Left renal cortex interstitium (tissue), 4 donors: ENCODE measurements at regions not wholly inside any gene's neighbourhood (a gene's known extent, or its start where the extent isn't known, plus 50 kb on each side); places are given as distances from the start of the nearest gene placed in this dataset.

Experiments used
- DNase-seq, 4 donors: peaks; one replicate each; pipeline ENCODE4 v3.0.0-alpha.2; 2013; ENCODE audit warnings: low read depth in 4 of 4, low spot score in 2 of 4, missing footprints in 1 of 4

DNA sequence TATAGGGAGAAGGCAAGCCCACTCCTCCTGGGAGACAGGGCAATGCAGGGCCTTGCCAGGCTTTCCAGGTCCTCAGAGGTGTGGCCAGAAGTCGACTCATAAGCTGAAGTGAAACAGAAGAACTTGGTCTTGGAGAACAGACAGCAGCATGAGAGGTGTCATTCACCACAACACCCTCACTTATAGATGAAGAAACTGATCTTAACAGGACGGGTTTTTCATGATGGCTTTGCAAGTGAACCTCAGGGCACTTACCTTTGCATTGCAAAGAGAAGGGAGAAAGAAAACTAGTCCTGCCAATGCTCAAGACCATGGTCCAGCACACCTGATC is 198.8 kb downstream of the CYRIA start:
- no peak for DNase-seq

DNA sequence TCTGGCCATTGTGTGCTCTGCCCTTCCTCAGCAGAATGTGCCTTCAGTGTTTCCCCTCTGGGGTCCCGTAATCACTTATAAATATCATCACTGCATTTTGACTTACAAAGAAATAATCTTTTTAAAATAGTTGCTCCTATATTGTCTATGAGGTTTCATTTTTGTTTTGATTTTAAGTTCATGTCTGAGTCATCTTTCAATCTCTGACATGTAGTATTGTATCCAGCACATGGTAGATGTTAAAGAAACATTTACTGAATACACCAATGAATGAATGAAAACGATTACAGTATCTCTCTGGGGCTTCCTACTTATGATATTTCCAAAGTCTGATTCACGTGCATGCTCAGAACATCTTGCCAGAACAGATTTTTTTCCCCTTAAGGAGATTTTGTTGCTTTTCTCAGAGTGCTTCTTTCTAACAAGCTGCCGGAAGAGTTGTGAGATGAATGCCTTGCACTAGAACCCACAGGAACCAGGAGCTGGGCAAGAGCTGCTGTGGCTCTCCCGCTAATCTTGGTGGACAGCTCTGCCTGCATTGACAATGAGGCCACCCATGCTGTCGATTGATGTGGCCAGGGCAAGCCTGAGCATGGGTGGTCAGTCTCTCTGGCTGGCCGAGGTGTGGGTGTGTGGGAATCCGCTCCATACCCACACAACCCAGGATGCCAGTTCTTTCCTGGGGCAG is 199.4 kb downstream of the CYRIA start:
- no peak for DNase-seq

DNA sequence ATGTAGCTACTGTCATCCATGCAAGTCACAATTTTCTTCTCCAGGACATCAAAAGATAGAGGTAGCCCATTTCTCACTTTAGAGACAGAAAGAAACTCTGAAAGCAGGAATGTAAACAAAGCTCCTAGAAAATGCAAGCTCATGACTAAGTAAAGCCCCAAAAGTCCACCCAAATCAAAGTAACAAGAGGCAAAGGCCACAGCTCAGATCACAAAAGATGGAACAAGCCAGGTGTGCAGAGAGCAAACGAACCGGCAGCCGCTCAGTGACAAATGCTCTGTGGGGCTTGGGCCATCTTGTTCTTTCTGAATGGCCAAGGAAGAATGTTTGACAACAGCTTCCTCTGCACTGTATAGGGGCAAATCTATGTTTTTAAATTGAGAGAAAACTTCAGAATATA is 201.0 kb downstream of the CYRIA start:
- DNase-seq = no peak

DNA sequence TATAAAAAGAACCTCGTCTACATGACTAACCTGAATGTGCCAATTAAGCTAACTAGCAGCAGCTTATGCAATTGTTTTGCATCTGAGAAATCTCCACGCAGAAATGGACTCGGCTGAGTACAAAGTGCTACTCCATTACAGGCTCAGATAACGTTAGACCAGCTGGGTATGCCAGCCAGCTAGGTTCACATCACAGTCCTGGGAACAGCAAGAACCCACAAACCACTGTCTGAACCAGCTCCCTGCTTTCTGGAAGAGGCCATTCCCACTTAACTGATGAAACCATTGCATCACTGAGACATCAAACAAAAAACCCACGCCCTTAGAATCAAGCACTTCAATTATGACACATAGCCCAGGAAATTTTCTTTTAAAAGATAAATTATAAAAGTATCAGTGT is 202.7 kb downstream of the CYRIA start:
- DNase-seq = no peak

DNA sequence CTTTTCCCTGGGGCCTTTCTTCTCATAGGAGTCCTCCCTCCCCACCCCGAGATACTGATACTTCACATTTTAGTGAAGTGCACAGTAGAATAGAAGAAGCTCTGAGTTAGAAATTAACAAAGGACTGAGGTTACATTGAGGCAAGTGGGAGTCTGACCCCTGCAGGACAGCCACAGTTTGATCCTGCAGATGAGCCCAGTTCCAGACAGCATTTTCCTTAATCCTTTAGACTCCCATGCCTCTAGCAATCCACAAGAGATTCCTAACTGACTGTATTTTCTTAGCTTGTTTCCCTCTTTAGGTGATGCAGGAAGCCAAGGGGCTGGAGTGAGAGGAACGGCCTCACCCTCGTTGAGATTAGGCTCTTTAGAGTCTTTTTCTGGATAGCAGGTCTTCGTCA is 204.0 kb downstream of the CYRIA start:
- DNase-seq = no peak

DNA sequence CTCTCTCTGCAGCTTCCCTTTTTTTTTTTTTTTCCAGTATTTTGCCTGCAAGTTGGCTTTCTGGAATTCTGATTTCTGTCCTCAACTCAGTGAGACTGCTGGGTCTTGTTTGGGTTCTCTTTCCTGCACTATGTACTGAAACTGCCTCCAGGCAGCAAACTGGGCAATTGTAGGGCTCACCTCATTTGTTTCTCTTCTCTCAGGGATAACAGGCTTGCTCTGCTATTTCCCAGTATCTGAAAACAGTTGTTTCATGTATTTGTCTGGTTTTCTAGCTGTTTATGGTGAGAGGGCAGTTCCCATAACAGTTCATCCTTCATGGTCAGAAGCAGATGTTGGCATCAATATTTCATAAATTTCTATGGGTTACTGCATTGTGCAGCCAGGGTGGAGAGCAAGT is 206.0 kb downstream of the CYRIA start:
- no peak for DNase-seq

DNA sequence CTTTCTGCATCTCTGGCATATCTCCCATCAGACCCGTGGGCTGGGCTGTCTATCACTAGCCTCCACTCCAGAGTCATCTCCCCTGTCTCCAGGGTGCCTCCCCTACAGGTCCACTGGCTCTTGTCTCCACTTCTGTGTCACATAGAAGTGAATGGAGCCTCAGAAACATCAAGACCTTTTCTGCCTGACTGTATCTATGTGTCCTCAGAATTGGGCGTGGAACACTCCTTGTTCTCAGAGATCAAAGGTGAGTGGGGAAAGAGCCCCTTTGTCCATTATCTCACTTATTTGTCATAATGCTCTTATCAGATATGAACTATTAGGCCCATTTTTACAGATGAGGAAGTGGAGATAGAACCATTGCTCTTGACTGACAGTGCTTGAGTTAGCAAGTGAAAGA is 211.0 kb downstream of the CYRIA start:
- no peak for DNase-seq

DNA sequence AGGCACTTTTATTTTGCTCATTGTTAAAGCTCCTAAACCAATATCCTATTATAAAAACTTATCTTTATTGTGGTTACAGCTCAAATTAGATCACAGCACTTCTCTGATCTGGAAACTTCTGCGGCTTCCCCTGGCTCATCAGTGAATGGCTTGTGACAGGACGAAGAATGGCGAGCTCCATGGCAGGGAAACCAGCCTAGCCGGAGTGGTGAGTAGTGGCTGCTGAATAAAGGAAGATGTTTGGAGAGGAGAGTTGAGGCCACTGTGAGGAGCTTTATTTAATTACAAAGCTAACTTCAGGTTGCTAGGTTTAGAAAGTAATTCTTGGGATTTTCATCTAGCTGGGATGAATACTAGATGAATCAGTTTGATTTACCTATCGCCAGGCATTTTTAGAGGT is 213.5 kb downstream of the CYRIA start:
- no peak for DNase-seq

DNA sequence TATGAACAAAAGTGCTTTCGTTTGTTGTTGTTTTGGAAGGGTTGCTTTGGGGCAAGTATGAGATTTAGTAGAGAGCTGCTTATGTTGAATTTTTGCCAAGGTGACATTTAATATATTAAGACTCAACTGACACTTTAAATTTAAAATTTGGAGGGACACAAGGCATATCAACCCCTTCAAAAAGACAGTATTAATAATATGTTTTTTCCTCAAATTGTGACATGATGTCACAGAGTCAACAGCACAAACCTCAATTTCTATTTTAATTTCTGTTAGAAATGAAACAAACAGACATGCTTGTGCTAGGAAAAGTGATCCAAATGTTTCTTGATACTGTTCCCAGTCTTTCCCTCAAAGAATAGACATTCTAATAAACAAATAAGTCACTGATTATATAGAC is 218.9 kb downstream of the CYRIA start:
- DNase-seq = no peak

DNA sequence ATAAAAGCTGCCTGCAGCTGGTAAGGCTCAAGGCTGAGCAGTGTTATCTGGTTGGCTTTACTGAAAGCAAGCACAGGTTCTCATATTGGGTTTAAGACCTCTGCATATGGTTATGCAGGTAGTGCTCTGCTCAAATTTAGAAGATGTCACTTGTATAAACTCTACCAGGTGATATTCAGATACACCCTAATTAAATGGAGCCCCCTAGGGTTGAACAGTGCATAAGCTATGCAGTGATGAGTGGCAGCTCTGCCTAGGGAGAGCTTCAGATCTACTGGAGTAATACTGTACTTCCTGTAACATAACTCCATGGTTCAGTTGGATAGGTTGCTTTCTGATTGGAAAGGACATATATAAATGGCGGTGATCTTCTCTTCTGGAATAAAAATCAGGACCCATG is 222.7 kb downstream of the CYRIA start:
- no peak for DNase-seq

DNA sequence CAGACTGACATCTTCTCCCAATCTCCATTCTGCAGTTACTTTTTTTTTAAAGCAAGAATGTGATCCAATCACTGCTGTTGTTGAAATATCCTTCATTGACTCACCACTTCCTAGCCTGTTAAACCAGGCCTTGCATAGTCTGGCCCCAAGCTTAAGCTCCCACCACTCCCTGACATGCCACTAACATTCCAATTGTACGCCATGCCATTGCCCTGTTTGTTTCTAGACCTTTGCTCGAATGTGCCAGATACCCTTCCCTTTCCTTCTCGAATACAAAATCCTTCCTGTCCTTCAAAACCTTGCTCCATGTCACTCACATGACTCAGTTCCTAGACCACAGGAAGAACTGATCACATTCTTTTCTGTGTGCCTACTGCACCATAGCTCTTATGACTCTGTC is 224.2 kb downstream of the CYRIA start:
- no peak for DNase-seq

DNA sequence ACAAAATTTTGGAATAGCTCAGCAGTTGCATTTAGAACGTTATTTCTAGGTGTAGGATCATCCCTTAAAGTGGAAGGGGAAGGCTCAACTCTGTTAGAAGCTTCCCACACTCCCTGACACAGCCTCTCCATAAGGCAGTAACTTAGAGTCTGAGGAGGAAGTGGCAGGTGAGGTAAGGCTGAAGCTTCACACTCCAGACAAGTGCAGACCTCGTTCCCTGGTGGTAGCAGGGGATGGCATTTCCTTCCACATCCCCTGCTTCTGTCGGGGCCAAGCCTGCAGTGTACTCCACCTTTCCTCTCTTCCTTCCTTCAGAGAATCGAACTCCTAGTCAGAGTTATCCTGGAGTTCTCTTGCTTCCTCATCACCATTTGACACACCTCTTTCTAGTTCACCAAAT is 224.7 kb downstream of the CYRIA start:
- no peak for DNase-seq

DNA sequence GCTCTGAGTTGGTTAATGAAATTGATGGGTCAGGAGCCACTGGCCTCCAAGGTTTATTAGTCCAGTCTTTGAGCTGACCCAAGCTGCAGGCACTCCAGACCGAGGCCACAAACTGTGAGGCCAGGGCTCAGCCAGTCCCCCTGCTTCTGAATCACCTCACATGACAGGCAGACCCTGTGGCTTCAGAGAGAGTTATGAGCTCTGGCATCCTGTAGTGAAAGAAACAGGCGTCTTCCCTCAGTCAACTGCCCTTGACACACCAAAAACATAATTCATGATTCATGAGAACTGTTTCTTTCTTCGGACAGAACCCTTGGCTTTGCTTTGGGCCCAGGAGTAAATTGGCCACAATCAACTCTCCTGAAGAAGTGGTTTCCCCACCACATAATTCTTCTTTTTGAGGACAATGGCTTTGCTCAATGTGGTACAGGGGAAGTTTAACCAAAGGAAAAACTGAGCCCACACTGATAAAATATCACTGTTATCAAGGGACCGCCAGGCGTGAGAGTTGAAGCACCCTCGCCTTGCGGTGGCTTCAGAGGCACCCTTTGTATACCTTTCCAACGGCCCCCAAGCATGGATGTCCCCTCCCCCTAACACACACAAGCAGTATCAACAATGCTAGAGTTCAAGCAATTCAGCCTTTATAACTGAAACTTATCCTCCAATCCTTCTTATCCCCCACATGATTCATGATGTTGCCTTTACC is 226.9 kb downstream of the CYRIA start:
- DNase-seq = peak in 3 of 4 donors; percentile 34 to 47 (median 34)

DNA sequence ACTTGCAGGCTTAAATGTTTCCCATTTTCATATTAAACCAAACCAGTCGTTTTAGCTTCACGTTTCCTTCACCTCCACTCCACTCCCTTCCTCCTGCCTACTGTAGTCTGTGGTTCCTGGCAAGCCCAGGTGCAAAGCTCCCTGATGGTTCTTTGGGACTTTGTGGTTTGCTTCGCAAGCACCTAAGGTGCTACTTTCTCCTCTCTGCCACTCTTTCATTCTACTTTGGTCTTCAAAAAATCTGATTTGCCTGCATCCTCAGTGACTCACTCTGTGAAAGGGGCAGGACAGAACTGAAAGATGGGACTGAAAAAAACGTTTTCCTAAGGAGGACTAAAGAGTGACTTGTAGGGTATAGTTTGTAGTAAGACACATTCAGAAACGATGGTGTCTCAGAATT is 228.4 kb downstream of the CYRIA start:
- DNase-seq = no peak

DNA sequence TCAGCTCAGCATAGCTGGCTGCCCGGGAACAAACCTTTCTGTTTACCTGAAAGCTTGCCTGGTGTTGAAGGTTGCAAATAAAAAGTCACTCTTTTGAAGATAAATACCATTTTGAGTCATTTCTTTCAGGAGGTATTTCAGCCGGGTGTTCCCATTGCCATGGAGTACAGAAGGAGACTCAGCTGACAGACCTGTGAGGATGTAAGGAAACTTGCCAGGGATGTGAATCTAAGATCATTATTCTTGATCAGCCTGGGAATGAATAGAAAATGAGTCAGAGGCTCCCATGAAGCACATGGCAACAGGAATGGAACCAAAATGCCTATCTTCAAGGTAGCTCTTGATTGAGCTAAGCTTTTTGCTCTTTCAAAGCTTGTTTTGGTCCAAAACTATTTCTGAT is 231.2 kb downstream of the CYRIA start:
- DNase-seq = no peak

DNA sequence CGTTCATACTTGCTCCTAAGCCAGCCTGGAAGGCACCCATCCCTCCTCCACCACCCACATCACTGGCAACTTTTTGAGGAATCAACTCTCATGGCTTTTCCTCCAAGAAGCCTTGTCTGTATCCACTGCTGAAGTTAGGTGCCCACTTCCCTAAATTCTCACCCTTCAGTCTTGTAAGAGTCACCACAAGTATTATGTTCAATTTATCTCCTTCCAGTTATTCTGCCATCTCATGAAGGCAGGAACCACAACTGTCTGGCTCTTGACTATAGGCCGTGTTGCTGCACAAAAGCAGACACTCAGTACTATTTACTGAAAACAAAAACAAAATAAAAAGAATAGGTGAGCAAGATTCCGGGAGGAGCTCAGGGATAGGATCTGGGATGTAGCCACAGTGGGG is 234.8 kb downstream of the CYRIA start:
- no peak for DNase-seq

DNA sequence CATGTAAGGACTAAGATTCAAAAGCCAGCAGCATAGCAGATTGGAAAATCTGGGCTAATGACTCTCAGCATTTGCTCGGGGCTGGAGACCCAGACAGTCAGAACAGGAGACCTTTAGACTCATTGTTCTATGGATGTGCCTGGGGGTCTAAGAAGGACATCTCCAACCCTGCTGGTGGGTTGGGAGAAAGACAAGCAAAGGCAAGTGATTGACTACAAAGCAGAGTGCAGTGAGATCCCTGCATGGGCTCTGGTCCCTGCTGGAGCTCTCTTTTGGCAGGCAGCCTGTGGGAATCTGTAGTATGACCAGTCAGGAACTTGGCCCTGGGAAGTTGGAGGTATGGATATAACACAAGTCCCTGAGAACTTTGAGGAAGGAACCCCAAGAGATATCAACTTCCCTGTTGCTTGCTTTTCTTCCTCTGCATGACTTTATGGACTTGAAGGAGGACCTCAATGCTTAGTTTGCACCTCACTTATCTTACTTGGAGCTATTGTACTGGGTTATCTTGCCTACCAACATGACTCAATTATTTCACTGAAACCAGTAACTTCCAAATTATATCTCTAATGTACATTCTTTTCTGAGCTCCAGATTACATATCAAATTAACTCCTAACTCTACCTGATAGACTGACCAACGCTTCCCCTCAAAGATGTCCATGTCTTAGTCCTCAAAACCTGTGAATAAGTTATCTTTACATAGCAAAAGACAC is 236.0 kb downstream of the CYRIA start:
- no peak for DNase-seq

DNA sequence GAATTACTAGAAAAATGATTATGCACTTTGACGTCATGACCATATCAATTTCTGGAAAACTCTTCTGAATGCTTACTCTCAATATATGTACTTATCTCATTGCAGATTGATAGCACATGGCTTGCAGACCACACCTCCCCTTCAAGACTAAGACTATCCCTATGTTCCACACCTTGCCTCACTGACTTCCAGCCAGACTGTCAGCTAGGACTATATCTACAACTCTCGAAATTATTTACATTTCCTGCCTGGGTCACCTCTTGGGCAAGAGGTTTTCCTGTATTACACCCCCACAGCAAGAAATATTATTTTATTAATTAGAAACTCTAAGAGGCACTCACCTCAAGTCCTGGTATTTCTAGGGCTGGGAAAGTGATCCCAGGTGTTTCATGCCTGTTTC is 236.6 kb downstream of the CYRIA start:
- no peak for DNase-seq

DNA sequence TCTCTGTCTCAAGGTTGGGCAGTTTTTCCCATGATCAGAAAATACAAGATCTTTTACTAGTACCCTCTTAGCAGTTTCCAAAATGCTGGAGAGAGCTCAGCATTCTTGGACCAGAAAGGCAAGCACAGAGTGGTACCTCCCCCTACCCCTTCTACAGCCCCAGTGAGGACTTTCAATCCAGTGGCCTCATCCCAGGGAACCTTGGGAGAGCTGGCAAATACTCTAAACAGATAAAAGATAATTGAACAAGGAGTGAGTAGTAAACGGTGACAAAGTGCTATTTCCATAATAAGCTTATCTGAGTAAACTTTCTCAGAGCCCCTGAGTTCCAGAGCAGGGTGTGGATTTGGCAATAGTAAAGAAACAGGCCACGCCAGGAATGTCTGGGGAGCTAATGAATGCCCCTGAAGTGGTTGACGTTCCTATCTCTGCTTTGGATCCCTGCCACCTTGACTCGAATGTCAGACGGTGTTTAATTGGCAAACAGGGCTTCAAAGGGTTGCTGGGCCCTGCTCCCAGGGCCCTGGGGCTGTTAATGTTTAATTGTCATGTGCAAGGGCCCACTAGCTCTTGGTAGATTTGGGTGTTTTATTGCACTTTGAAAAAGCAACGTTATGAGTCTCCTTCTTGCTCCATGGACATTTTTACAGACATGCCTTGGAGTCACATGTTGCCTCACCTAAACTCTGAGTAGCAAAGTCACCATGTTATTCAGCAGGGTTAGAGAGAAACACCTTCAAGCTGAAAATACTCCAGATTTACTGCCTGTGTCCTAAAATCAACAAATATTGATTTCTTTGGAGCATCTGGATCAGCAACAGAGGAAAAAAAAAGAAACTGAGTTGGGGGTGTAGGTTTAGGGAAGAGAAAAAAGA is 239.9 kb downstream of the CYRIA start:
- DNase-seq = no peak

DNA sequence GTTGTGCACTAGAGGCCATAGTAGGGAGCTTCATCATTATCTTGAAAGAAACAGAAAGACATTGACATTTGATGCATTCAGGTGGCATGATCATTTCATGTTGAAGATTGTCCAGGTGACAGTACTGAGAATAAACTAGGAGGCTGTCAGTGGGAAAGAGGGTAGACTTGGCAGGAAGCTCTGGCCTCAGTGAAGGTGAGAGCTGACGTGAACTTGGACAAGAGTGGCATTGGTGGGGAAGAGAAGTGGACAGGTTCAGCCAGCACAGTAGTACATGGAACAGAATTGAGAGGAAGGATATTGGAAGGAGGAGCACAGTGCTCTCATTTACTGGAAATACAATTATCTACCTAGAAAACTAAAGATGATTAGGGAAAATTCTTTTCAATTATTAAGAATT is 245.2 kb downstream of the CYRIA start:
- no peak for DNase-seq

DNA sequence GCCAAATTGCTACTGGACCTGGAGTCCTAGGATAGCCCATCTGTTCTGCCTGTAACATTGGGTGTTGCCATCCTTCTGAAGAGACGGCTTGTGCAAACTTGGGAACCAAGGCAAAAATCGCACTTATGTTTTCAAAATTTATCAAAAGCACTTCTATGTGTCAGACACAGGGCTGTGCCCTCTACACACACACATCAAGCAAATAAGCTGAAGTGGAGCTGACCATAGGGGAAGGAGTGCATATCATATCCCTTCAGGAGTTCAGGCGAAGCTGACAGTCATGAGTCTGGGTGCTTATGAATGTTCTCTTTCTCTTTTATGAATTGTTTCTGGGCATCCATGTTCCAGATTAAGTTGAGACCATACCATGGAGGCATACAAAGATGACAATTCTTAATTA is 247.9 kb downstream of the CYRIA start:
- DNase-seq = no peak
